ENCODE measurements at regions not wholly inside any gene's neighbourhood (a gene's known extent, or its start where the extent isn't known, plus 50 kb on each side); places are given as distances from the start of the nearest gene placed in this dataset.

GRCh38 chr22:44638971-44639760, 62.8 kb upstream of the PRR5 start (continued):
- TF ChIP-seq ZNF318 (IDR thresholded peaks at IDR 0.05; ENCODE audit: borderline replicate concordance in 1 of 2, low read depth in 1 of 2): no peak
- TF ChIP-seq, protein P1, sequence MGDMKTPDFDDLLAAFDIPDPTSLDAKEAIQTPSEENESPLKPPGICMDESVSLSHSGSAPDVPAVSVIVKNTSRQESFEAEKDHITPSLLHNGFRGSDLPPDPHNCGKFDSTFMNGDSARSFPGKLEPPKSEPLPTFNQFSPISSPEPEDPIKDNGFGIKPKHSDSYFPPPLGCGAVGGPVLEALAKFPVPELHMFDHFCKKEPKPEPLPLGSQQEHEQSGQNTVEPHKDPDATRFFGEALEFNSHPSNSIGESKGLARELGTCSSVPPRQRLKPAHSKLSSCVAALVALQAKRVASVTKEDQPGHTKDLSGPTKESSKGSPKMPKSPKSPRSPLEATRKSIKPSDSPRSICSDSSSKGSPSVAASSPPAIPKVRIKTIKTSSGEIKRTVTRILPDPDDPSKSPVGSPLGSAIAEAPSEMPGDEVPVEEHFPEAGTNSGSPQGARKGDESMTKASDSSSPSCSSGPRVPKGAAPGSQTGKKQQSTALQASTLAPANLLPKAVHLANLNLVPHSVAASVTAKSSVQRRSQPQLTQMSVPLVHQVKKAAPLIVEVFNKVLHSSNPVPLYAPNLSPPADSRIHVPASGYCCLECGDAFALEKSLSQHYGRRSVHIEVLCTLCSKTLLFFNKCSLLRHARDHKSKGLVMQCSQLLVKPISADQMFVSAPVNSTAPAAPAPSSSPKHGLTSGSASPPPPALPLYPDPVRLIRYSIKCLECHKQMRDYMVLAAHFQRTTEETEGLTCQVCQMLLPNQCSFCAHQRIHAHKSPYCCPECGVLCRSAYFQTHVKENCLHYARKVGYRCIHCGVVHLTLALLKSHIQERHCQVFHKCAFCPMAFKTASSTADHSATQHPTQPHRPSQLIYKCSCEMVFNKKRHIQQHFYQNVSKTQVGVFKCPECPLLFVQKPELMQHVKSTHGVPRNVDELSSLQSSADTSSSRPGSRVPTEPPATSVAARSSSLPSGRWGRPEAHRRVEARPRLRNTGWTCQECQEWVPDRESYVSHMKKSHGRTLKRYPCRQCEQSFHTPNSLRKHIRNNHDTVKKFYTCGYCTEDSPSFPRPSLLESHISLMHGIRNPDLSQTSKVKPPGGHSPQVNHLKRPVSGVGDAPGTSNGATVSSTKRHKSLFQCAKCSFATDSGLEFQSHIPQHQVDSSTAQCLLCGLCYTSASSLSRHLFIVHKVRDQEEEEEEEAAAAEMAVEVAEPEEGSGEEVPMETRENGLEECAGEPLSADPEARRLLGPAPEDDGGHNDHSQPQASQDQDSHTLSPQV (IDR thresholded peaks at IDR 0.05): no peak
- no peak for TF ChIP-seq GABPB2 (CRISPR knock-in tag; conservative IDR thresholded peaks at IDR 0.05)
- no peak for TF ChIP-seq OTX1 (CRISPR knock-in tag; IDR thresholded peaks at IDR 0.05)
- no peak for TF ChIP-seq TCFL5 (CRISPR knock-in tag; conservative IDR thresholded peaks at IDR 0.05)
- TF ChIP-seq ZNF239 (CRISPR knock-in tag; IDR thresholded peaks at IDR 0.05): no peak
- TF ChIP-seq, protein P2, sequence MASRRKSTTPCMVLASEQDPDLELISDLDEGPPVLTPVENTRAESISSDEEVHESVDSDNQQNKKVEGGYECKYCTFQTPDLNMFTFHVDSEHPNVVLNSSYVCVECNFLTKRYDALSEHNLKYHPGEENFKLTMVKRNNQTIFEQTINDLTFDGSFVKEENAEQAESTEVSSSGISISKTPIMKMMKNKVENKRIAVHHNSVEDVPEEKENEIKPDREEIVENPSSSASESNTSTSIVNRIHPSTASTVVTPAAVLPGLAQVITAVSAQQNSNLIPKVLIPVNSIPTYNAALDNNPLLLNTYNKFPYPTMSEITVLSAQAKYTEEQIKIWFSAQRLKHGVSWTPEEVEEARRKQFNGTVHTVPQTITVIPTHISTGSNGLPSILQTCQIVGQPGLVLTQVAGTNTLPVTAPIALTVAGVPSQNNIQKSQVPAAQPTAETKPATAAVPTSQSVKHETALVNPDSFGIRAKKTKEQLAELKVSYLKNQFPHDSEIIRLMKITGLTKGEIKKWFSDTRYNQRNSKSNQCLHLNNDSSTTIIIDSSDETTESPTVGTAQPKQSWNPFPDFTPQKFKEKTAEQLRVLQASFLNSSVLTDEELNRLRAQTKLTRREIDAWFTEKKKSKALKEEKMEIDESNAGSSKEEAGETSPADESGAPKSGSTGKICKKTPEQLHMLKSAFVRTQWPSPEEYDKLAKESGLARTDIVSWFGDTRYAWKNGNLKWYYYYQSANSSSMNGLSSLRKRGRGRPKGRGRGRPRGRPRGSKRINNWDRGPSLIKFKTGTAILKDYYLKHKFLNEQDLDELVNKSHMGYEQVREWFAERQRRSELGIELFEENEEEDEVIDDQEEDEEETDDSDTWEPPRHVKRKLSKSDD (conservative IDR thresholded peaks at IDR 0.05; ENCODE audit: low read length): no peak
- TF ChIP-seq ZNF124 (CRISPR knock-in tag; IDR thresholded peaks at IDR 0.05): no peak
- no peak for TF ChIP-seq NFIX (CRISPR knock-in tag; IDR thresholded peaks at IDR 0.05; ENCODE audit: low read depth)

Data from K562 (cell line).